CD1c-positive myeloid dendritic cell (primary cell): ENCODE measurements at regions not wholly inside any gene's neighbourhood (a gene's known extent, or its start where the extent isn't known, plus 50 kb on each side); places are given as distances from the start of the nearest gene placed in this dataset.

Experiments
- DNase-seq: peaks from one replicate; pipeline ENCODE4 v3.0.0-alpha.2; 2016; ENCODE audit errors: extremely low spot score

GRCh38 chr13:64925284-64925683 lies 2304.9 kb downstream of the PCDH9 start:
- no peak for DNase-seq

- DNase-seq = no peak
Observed at GRCh38 chr13:64924401-64924800, 2305.7 kb downstream of the PCDH9 start.

GRCh38 chr13:64917566-64917965 lies 2312.6 kb downstream of the PCDH9 start:
- DNase-seq = no peak

GRCh38 chr13:64912141-64912540 lies 2318.0 kb downstream of the PCDH9 start:
- DNase-seq = no peak

- no peak for DNase-seq
Observed at GRCh38 chr13:64910096-64910495, 2320.0 kb downstream of the PCDH9 start.

- DNase-seq = no peak
Observed at GRCh38 chr13:64909184-64909583, 2321.0 kb downstream of the PCDH9 start.

- no peak for DNase-seq
Observed at GRCh38 chr13:64900039-64900438, 2330.1 kb downstream of the PCDH9 start.

GRCh38 chr13:64884976-64885375 lies 2345.2 kb downstream of the PCDH9 start:
- no peak for DNase-seq

GRCh38 chr13:64877176-64877575 lies 2353.0 kb downstream of the PCDH9 start:
- no peak for DNase-seq

- no peak for DNase-seq
Observed at GRCh38 chr13:64871742-64872141, 2358.4 kb downstream of the PCDH9 start.

GRCh38 chr13:64869539-64869938 lies 2360.6 kb downstream of the PCDH9 start:
- DNase-seq = no peak

GRCh38 chr13:64867856-64868255 lies 2362.3 kb downstream of the PCDH9 start:
- DNase-seq = no peak

GRCh38 chr13:64866331-64866730 lies 2363.8 kb downstream of the PCDH9 start:
- DNase-seq = no peak

- DNase-seq = no peak
Observed at GRCh38 chr13:64855506-64855905, 2374.6 kb downstream of the PCDH9 start.

- no peak for DNase-seq
Observed at GRCh38 chr13:64850017-64850416, 2380.1 kb downstream of the PCDH9 start.

- no peak for DNase-seq
Observed at GRCh38 chr13:64849196-64849595, 2380.9 kb downstream of the PCDH9 start.

- DNase-seq = no peak
Observed at GRCh38 chr13:64847767-64848166, 2382.4 kb downstream of the PCDH9 start.

GRCh38 chr13:64845110-64845509 lies 2385.0 kb downstream of the PCDH9 start:
- no peak for DNase-seq

- DNase-seq = no peak
Observed at GRCh38 chr13:64819081-64819480, 2411.1 kb downstream of the PCDH9 start.

GRCh38 chr13:64817691-64818090 lies 2412.4 kb downstream of the PCDH9 start:
- no peak for DNase-seq

- DNase-seq = no peak
Observed at GRCh38 chr13:64810750-64811149, 2419.4 kb downstream of the PCDH9 start.

- DNase-seq = no peak
Observed at GRCh38 chr13:64808704-64809103, 2421.4 kb downstream of the PCDH9 start.

GRCh38 chr13:64801768-64802167 lies 2428.4 kb downstream of the PCDH9 start:
- no peak for DNase-seq

GRCh38 chr13:64798422-64798821 lies 2431.7 kb downstream of the PCDH9 start:
- DNase-seq = no peak

GRCh38 chr13:64793592-64793991 lies 2436.5 kb downstream of the PCDH9 start:
- no peak for DNase-seq
